Heart left ventricle (tissue), 13 donors: ENCODE measurements at regions not wholly inside any gene's neighbourhood (a gene's known extent, or its start where the extent isn't known, plus 50 kb on each side); places are given as distances from the start of the nearest gene placed in this dataset.

Experiments used
- CTCF ChIP-seq, 12 donors: fragments of 200-600 bp; sonication (generic) in 4 of 12; IDR thresholded peaks; one replicate each; pipeline versions ENCODE4 v1.5.0 to v1.8.0; 2018 to 2022; ENCODE audit warnings: antibody characterized with exemption in 12 of 12, mild to moderate bottlenecking in 5 of 12
- POLR2A ChIP-seq, 2 donors: fragments of 450-650 bp; IDR thresholded peaks; one replicate each; pipeline ENCODE4 v1.6.1; 2017; ENCODE audit warnings: antibody characterized with exemption in 2 of 2, mild to moderate bottlenecking in 2 of 2, moderate library complexity in 2 of 2
- donor health status: ischemic (EF 13 %, LVEDD 7.1; RV severe dilation, severe dysfunction).
- donor health status: DM: no; HTN: yes; CAD: no.
- donor health status: DM: no; HTN: no; CAD: no.
- donor health status: ischemic (EF 25% LVEDD 6.9; RV normal size, moderate dysfunction).
- donor health status: ischemic (EF 25% LVEDD 5.7; RV mildly dilated, moderate dysfunction).
- donor health status: ischemic (EF 35%, LVEDD 5.7; RV mildly dilated, moderate dysfunction).
- donor health status: nonischemic (EF 11% LVEDD 7.7; RV severe dilation, severe dysfunction).
- donor health status: DM: yes; HTN: yes; CAD: no.
- donor health status: PGD.
- donor health status: ischemic (EF 29% LVEDD 5.4; RV normal size, mild dysfunction).
- donor health status: nonischemic (EF 23%, LVEDD 6.1; RV moderate dilation, normal function).

GRCh38 chr12:87246726-87247125 lies 782.5 kb downstream of the C12orf50 start:
- no peak for TF ChIP-seq POLR2A (IDR thresholded peaks at IDR 0.05)
- TF ChIP-seq CTCF (IDR thresholded peaks at IDR 0.05): no peak
